H7 (cell line): ENCODE measurements at regions not wholly inside any gene's neighbourhood (a gene's known extent, or its start where the extent isn't known, plus 50 kb on each side); places are given as distances from the start of the nearest gene placed in this dataset.
"Not testable (repeated sequence)": the region's sequence is repeated elsewhere in the genome, so short reads cannot be mapped to it uniquely, and the experiment has no call there.

Source experiments
- DNase-seq: peaks from one replicate; pipeline ENCODE4 v3.0.0; 2012
- H3K27me3 ChIP-seq: 2 replicates; pipeline ENCODE4 v1.6.0; 2011; ENCODE audit warnings: mild to moderate bottlenecking, low read length; ENCODE audit not compliant: control insufficient read depth, insufficient read depth
- H3K36me3 ChIP-seq: replicated peaks from 2 replicates; pipeline ENCODE4 v1.5.1; 2011; ENCODE audit warnings: low read length; ENCODE audit not compliant: control insufficient read depth, insufficient read depth
- H3K4me3 ChIP-seq: 2 replicates; pipeline ENCODE4 v1.5.1; 2011; ENCODE audit warnings: low read depth, mild to moderate bottlenecking, control low read depth, low read length, moderate library complexity; ENCODE audit not compliant: insufficient read depth

DNA sequence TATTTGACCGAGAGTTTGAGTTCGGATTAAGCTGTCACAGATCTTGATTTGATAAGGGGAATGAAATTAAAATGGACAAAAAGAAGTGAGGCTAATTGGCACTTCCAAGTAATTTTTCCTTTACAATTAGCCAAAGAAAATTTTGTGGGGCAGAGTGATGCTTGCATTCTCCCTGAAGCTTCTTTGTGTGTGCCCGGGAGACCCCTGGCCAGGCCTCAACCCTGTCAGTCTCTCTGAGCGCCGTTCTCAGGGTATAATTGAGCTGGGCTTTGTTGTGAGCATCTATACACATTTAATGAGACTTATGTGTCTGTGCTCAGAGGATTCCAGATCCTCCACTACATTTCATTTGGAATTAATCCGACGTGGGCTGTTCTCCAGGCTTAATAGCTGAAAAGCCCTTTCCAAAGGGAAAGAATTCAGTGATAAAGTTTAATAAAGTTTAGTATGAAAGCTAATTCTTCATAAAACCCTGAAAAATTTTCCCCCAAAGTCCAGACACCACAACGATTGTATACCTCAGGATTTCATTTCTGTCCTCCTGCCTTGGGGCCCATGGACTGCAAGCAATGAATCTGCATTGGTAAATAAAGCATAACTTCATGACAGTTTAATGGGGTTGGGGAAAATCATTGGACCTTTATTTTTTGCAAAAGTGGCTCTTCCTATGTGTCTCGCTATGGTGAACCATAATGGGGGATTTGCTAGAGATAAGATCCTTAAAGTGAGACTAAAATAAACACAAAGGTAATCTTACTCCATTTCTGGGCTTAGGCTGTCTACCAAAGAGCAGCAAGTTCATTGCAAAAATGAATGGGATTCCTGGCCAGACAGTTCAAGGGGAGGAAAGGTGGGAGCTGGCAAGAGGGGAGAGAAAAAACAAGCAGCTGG, 292.6 kb downstream of the C12orf75 start:
- H3K4me3 ChIP-seq, result no peak overlapping the region
- no peak for DNase-seq

DNA sequence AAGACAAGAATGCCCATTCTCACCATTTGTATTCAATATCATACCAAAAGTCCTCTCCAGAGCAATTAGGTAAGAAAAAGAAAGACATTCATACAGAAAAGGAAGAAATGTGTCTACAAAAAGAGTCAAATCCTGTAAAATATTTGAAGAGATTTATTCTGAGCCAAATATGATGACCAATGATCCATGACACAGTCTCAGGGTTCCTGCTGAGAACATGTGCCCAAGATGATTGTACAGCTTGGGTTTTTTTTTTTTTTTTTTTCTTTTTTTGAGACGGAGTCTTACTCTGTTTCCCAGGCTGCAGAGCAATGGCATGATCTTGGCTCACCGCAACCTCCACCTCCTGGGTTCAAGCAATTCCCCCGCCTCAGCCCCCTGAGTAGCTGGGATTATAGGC, 296.2 kb downstream of the C12orf75 start:
- Histone ChIP-seq H3K27me3 (no peaks in the 10 kb centered on the region), H3K36me3 (no peaks in the 10 kb centered on the region), H3K4me3 (no peak overlapping the region)
- no peak for DNase-seq

More for the DNA sequence above, 292.6 kb downstream of the C12orf75 start:
- no peaks in the 10 kb centered on the region for H3K27me3 ChIP-seq
- no peaks in the 10 kb centered on the region for H3K36me3 ChIP-seq

DNA sequence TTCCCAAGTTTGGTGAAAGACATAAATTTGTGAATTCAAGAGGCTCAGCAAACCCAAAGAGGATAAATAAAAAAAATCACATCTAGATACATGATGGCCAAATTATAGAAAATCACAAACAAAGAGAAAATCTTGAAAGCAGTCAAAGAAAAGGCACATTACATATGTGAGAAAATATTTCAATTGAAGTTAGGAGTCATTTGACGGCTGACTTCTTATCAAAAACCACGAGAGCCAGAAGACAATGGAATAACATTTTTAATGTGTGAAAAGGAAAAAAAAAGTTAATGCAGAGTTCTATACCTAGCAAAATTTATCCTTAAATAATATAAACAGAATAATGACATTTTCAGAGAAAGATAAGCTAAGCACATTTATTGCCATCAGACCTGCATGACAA, 307.0 kb downstream of the C12orf75 start:
- DNase-seq, result no peak
- Histone ChIP-seq H3K27me3 (no peaks in the 10 kb centered on the region), H3K4me3 (no peak overlapping the region), H3K36me3 (no peaks in the 10 kb centered on the region)

GRCh38 chr12:105640761-105641160, 310.3 kb downstream of the C12orf75 start:
- DNase-seq, result no peak
- Histone ChIP-seq H3K27me3 (no peaks in the 10 kb centered on the region), H3K4me3 (no peak overlapping the region), H3K36me3 (no peaks in the 10 kb centered on the region)

DNA sequence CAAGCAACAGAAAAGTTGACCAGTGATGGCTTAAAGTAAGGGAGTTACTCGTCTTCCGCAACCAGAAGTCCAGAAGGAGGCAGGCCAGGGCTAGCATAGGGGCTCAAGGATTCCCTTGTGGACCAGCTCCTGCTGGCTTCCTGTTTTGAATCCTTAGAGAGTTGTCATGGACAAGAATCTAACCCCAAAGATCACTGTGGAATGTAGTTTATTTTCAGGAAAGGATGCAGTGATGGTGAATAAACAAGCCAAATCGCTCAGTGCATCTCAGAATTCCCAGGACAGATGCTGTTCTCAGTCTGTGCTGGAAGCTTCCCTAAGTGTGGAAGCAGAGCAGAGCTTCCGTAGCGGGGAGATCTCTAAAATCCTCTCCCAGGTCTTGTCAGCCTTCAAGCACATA, 311.3 kb downstream of the C12orf75 start:
- H3K36me3 ChIP-seq, result no peaks in the 10 kb centered on the region
- H3K4me3 ChIP-seq, result no peak overlapping the region
- no peak for DNase-seq
- H3K27me3 ChIP-seq, result no peaks in the 10 kb centered on the region

GRCh38 chr12:105644770-105645169, 314.3 kb downstream of the C12orf75 start:
- H3K27me3 ChIP-seq, result no peaks in the 10 kb centered on the region
- no peak for DNase-seq

DNA sequence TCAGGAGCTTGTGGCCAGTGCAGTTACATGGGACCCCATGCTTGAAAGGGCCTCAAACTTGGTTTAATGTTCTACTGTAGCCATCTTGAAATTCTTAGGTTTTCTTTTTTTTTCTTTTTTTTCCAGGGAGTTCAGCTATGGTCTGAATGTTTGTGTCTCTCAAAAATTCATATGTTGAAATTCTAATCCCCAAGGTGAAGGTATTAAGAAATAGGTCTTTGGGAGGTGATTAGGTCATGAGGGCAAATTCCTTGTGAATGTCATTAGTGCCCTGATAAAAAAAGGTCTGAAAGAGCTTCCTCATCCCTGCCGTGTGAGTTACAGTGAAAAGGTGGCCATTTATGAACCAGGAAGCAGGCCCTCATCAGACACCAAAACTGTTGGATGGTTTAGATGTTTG, 324.1 kb downstream of the C12orf75 start:
- no peak overlapping the region for H3K4me3 ChIP-seq
- H3K27me3 ChIP-seq, result no peaks in the 10 kb centered on the region
- no peaks in the 10 kb centered on the region for H3K36me3 ChIP-seq
- no peak for DNase-seq

More at GRCh38 chr12:105644770-105645169, 314.3 kb downstream of the C12orf75 start:
- Histone ChIP-seq H3K36me3 (no peaks in the 10 kb centered on the region), H3K4me3 (no peak overlapping the region)

- Histone ChIP-seq H3K4me3 (no peak overlapping the region), H3K36me3 (no peaks in the 10 kb centered on the region), H3K27me3 (no peaks in the 10 kb centered on the region)
- DNase-seq, result no peak
Measured at GRCh38 chr12:105658389-105658788, 327.9 kb downstream of the C12orf75 start.

GRCh38 chr12:105659355-105660075, 329.0 kb downstream of the C12orf75 start:
- no peak overlapping the region for H3K4me3 ChIP-seq
- H3K36me3 ChIP-seq, result no peaks in the 10 kb centered on the region
- DNase-seq, result no peak
- no peaks in the 10 kb centered on the region for H3K27me3 ChIP-seq

DNA sequence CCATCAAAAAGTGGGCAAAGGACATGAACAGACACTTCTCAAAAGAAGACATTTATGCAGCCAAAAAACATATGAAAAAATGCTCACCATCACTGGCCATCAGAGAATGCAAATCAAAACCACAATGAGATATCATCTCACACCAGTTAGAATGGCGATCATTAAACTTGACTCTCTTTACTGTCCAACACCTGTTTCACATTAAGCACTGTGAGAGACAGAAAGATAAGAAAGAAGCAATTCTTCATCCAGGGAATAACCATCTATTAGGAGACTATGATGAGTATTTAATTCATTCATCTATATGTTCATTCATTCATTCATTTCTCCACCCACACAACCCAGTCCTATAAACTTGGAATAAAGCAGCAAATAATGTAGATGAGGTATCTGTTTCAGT, 334.3 kb downstream of the C12orf75 start:
- DNase-seq, H3K4me3 ChIP-seq, H3K27me3 ChIP-seq, H3K36me3 ChIP-seq: not testable (repeated sequence)

GRCh38 chr12:105665366-105665765, 334.9 kb downstream of the C12orf75 start:
- Histone ChIP-seq H3K4me3 (no peak overlapping the region), H3K36me3 (no peaks in the 10 kb centered on the region), H3K27me3 (no peaks in the 10 kb centered on the region)
- DNase-seq, result no peak

DNA sequence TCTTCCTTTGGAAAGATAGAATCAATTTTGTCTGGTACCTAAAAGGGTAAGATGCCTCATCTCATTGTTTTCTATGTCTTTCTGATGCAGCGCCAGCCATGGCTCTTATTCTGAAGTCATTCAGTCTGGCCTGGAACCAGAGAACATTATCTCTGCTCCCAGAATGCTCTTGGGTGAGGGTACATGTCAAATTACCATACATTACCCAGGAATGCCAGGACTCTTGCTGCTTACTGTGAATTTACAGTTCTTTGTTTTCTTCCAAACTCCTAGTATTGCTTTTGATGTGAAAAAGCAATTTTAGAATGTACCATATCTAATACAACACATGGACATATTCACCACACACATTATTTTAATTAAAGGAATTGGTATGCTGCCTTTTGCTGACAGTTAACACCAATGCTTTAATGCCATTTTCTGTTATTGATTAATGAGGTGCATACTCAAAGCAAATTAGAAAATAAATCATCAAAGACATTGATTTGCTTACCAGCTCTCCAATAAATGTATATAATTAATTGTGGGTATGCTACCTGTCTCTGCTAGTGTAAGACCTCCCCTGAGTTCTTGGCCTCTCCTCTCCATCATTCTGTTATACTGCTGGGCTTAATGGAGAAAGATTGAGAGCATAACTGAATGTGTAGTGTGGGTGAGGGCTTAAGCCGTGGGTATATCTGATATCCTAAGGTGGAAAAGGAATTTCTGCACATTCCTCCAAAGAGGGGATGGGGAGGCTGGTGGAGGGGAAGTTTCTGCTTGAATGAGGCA, 337.7 kb downstream of the C12orf75 start:
- H3K4me3 ChIP-seq, result no peak overlapping the region
- DNase-seq, result no peak
- H3K27me3 ChIP-seq, result no peaks in the 10 kb centered on the region
- H3K36me3 ChIP-seq, result no peaks in the 10 kb centered on the region

GRCh38 chr12:105670672-105671071, 340.2 kb downstream of the C12orf75 start:
- no peak for DNase-seq
- no peaks in the 10 kb centered on the region for H3K27me3 ChIP-seq
- no peak overlapping the region for H3K4me3 ChIP-seq
- no peaks in the 10 kb centered on the region for H3K36me3 ChIP-seq

- Histone ChIP-seq H3K27me3 (no peaks in the 10 kb centered on the region), H3K36me3 (no peaks in the 10 kb centered on the region), H3K4me3 (no peak overlapping the region)
- DNase-seq, result no peak
Measured at GRCh38 chr12:105671720-105672119, 341.2 kb downstream of the C12orf75 start.
